Stimulated activated CD8-positive, alpha-beta memory T cell treated with anti-CD3 and anti-CD28 coated beads, Interleukin-7, amount 100 ng/mL, for 4 hours (primary cell): ENCODE measurements at regions not wholly inside any gene's neighbourhood (a gene's known extent, or its start where the extent isn't known, plus 50 kb on each side); places are given as distances from the start of the nearest gene placed in this dataset.

Experiments used
- DNase-seq, 2 donors: peaks; one replicate each; pipeline ENCODE4 v3.0.0-alpha.2; 2020; ENCODE audit warnings: low read depth in 2 of 2

- DNase-seq = no peak
Observed at GRCh38 chr22:27654546-27655445, 146.8 kb downstream of the MN1 start.

DNA sequence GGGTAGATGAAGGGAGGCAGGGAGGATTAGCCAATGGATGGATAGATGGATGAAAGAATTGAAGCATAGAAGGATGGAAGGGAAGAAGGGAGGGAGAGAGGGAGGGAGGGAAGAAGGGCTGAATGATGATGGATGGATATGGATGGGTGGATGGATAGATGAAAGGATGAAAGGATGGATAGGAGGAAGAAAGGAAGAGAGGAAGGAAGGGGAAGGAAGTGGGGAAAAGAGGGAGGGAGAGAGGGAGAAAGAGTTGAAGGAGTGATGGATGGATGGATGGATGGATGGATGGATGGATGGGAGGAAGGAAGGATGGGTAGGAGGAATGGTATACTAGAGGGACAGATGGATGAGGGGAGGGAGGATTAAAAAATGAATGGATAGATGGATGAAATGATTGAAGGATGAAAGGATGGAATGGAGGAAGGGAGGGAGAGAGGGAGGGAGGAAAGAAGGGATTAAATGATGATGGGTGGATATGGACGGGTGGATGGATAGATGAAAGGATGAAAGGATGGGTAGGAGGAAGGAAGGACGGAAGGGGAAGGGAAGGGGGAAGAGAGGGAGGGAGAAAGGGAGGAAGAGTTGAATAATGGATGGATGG, 145.9 kb downstream of the MN1 start:
- no peak for DNase-seq

DNA sequence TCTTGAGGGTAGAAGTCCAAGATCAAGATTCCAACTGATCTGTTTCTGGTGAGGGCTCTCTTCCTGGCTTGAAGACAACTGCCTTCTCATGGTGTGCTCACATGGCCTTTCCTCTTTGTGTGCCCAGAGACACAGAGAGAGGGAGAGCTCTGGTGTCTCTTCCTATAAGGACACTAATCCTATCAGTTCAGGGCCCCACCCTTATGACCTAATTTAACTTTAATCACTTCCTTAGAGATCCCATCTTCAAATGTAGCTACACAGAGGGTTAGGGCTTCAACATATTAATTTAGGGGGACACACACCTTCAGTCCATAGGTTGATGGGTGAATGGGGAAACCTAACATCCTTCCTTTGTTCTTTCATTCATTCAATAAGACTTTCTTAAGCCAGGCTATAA, 144.6 kb downstream of the MN1 start:
- DNase-seq = no peak

DNA sequence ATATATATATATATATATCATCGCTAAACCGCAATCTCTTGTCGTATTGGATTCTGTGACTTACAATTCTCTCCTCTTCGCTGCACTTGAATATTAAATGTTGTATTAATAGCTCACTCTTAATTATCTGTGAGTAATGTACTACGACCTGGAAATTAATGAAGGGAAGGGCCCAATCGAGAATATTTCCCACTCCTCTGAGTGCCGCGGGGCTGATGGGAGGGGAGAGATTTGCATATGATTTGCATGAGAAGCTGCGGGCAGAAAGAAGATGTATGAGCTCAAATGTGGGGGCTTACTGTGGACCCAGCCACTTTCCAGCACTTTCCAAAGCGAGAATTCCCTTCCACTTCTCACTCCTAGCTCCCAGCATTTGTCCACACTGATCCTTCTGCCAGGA, 141.2 kb downstream of the MN1 start:
- no peak for DNase-seq

DNA sequence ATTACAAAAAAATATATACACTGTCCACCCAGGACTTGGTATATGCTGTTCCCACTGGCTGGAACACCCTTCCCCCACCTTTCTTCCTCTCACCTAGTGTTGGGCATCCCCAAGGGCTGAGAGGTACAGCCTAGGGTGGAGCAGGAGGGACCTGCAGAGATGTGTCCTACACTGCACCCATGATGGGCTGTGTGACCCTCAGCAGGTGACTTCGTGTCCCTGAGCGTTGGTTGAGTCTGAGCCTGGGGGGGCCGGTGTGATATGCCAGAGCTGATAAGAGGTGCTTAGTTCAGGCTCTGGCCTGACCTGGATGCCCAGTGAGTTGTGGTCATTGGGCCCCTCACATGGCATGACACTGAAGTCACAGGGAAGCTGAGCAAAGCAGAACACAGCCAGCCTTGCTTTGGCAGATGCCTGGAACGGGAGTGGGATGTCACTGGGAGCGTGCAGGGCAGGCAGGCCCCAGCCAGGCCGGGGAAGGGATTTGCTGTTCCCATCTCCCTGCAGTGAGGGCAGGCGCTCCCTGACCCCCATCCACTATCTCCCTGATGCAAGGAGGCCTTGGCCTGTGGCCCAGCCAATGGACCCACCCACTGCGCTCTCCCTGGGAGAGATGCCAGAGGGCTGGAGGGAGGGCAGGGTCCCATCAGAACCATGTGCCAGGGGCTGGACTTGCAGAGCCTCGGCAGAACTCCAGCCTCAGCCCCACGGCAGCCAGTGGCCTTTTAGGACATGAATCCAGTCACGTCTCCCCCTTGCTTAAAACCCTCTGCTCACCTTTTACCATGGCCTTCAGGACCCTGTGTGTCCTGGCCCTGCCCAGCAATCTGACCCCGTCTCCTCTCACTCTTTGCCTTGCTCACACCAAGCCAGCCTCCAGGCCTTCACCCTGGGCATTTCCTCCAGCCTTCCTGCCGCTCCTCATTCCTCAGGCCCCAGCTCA, 138.9 kb downstream of the MN1 start:
- no peak for DNase-seq

DNA sequence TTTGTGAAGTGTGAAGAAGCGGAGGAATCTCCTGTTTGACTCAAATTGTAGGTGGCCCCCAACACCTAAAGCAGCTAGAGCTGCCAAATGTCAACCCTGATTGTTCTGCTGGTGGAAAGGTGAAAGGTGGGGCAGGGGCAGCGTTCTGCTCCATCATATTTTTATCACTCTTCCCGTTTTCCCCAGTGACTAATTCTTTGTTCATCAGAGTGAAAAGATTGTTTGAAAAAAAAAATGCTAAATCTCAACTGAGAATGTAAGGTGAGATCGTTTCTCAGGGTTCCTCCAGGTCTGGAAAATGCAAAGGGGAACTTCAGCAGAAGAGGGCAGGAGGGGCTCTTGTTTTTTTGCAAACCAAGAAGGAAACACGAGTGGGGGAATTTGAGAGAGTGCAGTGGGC, 137.7 kb downstream of the MN1 start:
- no peak for DNase-seq

GRCh38 chr22:27666272-27666997, 135.1 kb downstream of the MN1 start:
- DNase-seq = no peak

DNA sequence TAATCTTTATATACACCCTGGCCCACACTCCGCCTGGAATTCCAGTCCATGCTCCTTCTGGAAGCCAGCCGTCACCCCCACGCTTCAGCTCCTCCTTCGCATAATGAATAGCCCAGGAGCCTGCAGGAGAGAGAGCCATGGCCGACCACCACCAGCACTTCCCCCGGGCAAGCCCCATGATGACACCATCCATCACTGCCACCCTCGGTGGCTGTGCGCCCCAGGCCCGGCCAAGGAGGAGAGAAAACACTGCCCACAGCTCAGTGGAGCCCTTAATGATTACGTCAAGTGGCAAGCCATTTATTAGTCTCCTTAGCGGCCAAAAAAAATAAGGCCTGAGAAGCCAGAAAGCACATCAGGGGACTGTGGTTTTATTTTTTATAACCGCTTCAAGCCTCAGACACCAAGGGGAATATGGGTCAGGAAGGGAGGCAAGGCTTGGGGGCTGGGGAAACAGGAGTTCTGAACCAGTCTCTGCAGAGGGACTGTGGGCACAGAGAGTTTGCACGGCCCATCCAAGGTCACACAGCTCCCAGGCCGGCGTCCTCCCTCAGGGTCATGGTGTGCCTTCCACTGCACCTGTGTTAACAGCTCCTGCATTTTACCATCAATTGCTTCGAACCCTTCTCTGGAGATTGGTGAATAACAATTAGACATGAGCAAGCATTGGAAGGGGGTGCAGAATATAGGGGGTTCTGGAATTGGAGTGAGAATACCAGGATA, 134.3 kb downstream of the MN1 start:
- no peak for DNase-seq

GRCh38 chr22:27668828-27669797, 132.4 kb downstream of the MN1 start:
- DNase-seq = no peak

GRCh38 chr22:27669798-27670599, 131.6 kb downstream of the MN1 start:
- DNase-seq = no peak

DNA sequence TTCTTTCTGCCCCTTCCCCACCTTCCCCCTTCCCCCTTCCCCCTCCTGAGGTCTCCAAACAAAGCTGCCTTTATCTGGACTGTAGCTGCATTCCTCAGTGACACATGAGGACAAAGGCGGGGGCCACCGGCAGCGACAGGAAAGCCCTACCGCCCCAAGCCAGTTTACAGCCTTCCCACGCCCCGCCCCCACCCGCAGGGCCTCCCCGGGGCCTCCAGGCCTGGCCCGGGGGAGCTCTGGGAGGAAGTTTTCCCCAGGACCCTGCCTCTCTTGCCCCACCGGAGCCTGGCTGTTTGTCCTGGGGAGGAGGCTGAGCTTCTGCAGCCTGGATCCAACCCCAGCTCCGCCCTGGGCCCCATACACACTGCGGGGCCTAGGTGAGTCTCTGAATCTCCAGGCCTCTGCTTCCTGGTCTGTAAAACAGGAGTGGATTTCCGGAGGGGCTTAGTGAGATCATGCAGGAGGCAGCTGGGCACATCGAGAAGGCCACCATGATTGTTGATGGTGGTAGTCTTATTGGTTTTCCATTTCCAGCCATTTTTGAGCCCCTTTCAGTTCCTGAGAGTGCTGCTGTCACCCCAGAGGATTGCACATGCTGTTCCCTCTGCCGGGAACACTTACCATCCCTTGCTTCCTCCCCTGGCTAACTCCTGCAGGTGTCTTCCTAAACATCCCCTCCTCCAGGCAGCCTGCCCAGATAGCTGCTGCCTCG, 130.7 kb downstream of the MN1 start:
- no peak for DNase-seq

GRCh38 chr22:27671413-27671935, 130.1 kb downstream of the MN1 start:
- no peak for DNase-seq

GRCh38 chr22:27672721-27673418, 128.7 kb downstream of the MN1 start:
- no peak for DNase-seq

DNA sequence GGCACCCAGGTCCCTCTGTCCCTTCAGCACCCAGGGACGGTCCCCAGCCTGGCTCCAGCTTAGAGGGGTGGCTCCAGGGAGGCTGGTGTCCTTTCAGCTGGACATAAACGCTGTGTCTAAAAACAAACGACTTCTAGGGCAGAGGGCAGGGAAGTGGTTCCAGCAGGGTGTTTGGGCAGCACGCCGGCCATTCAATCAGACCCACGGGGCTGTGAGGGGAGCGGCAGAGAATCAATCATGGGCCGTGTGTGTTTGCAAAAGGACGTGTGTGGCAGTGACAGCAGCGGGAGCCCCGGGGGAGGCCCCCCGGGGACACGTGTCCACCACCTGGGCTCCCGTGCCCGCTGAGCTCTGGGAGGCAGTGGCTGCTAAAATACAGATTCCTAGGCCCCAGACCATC, 127.7 kb downstream of the MN1 start:
- DNase-seq = no peak

GRCh38 chr22:27674261-27674923, 127.2 kb downstream of the MN1 start:
- no peak for DNase-seq

GRCh38 chr22:27676545-27677213, 124.9 kb downstream of the MN1 start:
- DNase-seq = no peak
